Inferior parietal cortex (tissue), 1 donor: ENCODE measurements at regions not wholly inside any gene's neighbourhood (a gene's known extent, or its start where the extent isn't known, plus 50 kb on each side); places are given as distances from the start of the nearest gene placed in this dataset.
"Not testable (repeated sequence)": the region's sequence is repeated elsewhere in the genome, so short reads cannot be mapped to it uniquely, and the experiment has no call there.

Experiments used
- DNase-seq: peaks from one replicate; pipeline ENCODE4 v3.0.0-alpha.2; 2016; ENCODE audit errors: extremely low spot score

GRCh38 chr5:121640298-121640697 is 211.4 kb upstream of the FTMT start:
- no peak for DNase-seq

GRCh38 chr5:121658221-121658620 is 193.5 kb upstream of the FTMT start:
- no peak for DNase-seq

GRCh38 chr5:121660142-121660541 is 191.5 kb upstream of the FTMT start:
- no peak for DNase-seq

- not testable (repeated sequence) for DNase-seq
Observed at GRCh38 chr5:121665542-121665941, 186.1 kb upstream of the FTMT start.

- DNase-seq = no peak
Observed at GRCh38 chr5:121667292-121667691, 184.4 kb upstream of the FTMT start.

GRCh38 chr5:121668635-121669034 is 183.0 kb upstream of the FTMT start:
- DNase-seq = no peak

- DNase-seq = no peak
Observed at GRCh38 chr5:121671624-121672023, 180.1 kb upstream of the FTMT start.

- DNase-seq = no peak
Observed at GRCh38 chr5:121675924-121676323, 175.8 kb upstream of the FTMT start.

- no peak for DNase-seq
Observed at GRCh38 chr5:121681229-121681855, 170.3 kb upstream of the FTMT start.

GRCh38 chr5:121688126-121688525 is 163.6 kb upstream of the FTMT start:
- no peak for DNase-seq

GRCh38 chr5:121688781-121689180 is 162.9 kb upstream of the FTMT start:
- DNase-seq = no peak

GRCh38 chr5:121691478-121691877 is 160.2 kb upstream of the FTMT start:
- no peak for DNase-seq

GRCh38 chr5:121692158-121692557 is 159.5 kb upstream of the FTMT start:
- no peak for DNase-seq

- DNase-seq = no peak
Observed at GRCh38 chr5:121693864-121694263, 157.8 kb upstream of the FTMT start.

- DNase-seq = no peak
Observed at GRCh38 chr5:121695307-121695706, 156.4 kb upstream of the FTMT start.

- DNase-seq = no peak
Observed at GRCh38 chr5:121698690-121699089, 153.0 kb upstream of the FTMT start.

GRCh38 chr5:121701731-121702130 is 150.0 kb upstream of the FTMT start:
- no peak for DNase-seq

GRCh38 chr5:121702682-121703081 is 149.0 kb upstream of the FTMT start:
- DNase-seq = no peak

GRCh38 chr5:121704291-121704690 is 147.4 kb upstream of the FTMT start:
- DNase-seq = no peak

GRCh38 chr5:121706686-121707085 is 145.0 kb upstream of the FTMT start:
- DNase-seq = no peak

GRCh38 chr5:121707178-121707577 is 144.5 kb upstream of the FTMT start:
- no peak for DNase-seq

- no peak for DNase-seq
Observed at GRCh38 chr5:121711416-121711815, 140.3 kb upstream of the FTMT start.

- DNase-seq = no peak
Observed at GRCh38 chr5:121719255-121719654, 132.4 kb upstream of the FTMT start.

GRCh38 chr5:121725450-121725849 is 126.2 kb upstream of the FTMT start:
- DNase-seq = no peak
